ENCODE measurements at regions not wholly inside any gene's neighbourhood (a gene's known extent, or its start where the extent isn't known, plus 50 kb on each side); places are given as distances from the start of the nearest gene placed in this dataset.

DNA sequence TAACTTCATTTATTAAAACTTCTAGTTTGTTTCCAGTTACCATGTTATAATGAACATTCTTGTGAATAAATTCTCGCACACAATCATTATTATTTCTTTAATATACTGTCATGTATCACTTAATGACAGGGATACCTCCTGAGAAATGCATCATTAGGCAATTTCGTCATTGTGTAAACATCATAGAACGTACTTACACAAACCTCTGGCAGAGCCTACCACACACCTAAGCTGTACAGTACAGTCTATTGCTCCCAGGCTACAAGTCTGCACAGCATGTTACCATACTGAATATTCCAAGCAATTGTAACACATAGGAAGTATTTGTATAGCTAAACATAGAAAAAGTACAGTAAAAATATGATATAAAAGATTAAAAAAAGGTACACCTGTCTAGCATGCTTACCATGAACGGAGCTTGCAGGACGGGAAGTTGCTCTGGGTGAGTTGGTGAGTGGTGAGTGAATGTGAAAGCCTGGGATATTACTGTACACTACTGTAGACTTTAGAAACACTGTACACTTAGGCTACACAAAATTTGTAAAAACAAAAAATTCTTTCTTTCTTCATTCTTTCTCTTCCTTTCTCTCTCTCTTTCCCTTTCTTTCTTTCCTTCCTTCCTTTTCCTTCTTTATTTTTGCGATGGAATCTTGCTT lies 268.2 kb upstream of the SOX4 start:
- no peak overlapping the region for H3K4me3 ChIP-seq (ENCODE audit: low read length)
- H3K9me3 ChIP-seq (ENCODE audit: low read length) = no peaks in the 10 kb centered on the region
- H3K36me3 ChIP-seq (ENCODE audit: insufficient read depth, low read length) = no peaks in the 10 kb centered on the region
- CTCF ChIA-PET = no interaction called here
- Mint-ChIP-seq H3K27ac (no peak overlapping the region), H3K4me3 (no peak overlapping the region), H3K9me3 (peaks cover 0 to 4% (median 0%) of the 10 kb centered on the region in 5 donors), H3K36me3 (no peaks in the 10 kb centered on the region), H3K4me1 (no peaks in the 10 kb centered on the region), H3K27me3 (peaks cover 0 to 8% of the 10 kb centered on the region in 2 donors)
- H3K4me1 ChIP-seq (ENCODE audit: insufficient read depth, low read length) = no peaks in the 10 kb centered on the region
- no peaks in the 10 kb centered on the region for H3K27me3 ChIP-seq (ENCODE audit: insufficient read depth, low read length, poor library complexity, severe bottlenecking)
- POLR2A ChIA-PET = no interaction called here
- no peak overlapping the region for H3K27ac ChIP-seq (ENCODE audit: low read depth, low read length)
- DNase-seq = no peak

DNA sequence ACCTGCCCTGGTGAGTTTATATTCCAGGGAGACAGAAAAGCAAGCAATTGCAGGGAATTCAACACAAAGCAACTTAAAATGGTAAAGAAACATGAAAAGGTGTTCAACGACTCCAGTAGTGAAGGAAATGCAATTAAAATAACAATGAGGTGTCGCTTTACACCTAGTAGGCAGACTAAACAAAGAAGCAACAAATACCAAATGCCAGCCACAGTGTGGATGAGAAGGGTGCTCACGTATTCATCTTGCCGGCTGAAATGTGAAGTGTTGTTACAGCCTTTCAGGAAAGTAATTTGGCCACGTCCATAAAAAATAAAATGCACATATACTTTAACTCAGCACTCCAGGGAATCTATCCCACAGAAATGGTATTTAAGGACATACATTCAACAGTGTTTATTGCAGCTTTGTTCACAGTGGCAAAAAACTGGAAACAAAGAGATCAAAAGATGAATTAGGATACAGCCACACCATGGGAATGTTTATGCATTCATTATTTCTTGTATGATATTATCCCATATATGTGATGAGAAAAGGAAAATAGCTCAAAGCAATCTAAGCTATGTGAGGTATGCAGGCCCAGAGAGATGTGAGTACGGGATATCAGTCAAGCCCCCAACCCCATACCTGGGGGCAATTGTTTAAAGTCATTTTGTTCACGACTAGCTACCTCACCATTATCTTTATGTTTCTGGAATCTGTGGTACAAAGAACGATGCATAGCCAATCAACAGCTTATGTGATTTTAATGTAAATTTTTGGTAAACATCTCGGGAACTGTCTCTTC lies 266.0 kb upstream of the SOX4 start:
- Mint-ChIP-seq H3K27ac (no peak overlapping the region), H3K4me1 (no peaks in the 10 kb centered on the region), H3K9me3 (peaks cover 0 to 3% (median 0%) of the 10 kb centered on the region in 5 donors), H3K36me3 (no peaks in the 10 kb centered on the region), H3K27me3 (peaks cover 0 to 8% of the 10 kb centered on the region in 2 donors), H3K4me3 (no peak overlapping the region)
- no peak overlapping the region for H3K4me3 ChIP-seq (ENCODE audit: low read length)
- no peaks in the 10 kb centered on the region for H3K36me3 ChIP-seq (ENCODE audit: insufficient read depth, low read length)
- ChIA-PET POLR2A (no interaction called here), CTCF (no interaction called here)
- no peaks in the 10 kb centered on the region for H3K4me1 ChIP-seq (ENCODE audit: insufficient read depth, low read length)
- DNase-seq = no peak
- H3K27me3 ChIP-seq (ENCODE audit: insufficient read depth, low read length, poor library complexity, severe bottlenecking) = no peaks in the 10 kb centered on the region
- H3K27ac ChIP-seq (ENCODE audit: low read depth, low read length) = no peak overlapping the region
- H3K9me3 ChIP-seq (ENCODE audit: low read length) = no peaks in the 10 kb centered on the region

DNA sequence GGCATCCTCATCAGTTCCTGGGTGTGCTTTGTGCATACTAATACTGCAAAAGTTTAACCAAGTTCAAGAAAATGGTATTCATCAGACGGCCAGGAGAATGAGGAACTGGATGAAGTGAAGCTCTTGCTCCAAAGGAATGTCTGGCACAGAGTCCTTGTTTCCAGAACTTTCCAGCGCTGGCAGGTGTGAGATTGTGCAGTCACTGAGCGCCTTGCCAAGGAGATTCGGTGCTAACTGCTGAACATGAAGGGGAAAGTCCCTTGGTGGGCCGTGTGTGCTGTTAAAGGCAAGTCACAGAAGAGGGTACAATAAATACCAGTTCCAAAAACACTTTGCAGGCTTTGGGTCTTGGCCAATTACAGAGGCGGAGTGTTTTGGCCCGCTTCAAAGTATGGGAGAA lies 262.3 kb upstream of the SOX4 start:
- no peaks in the 10 kb centered on the region for H3K27me3 ChIP-seq (ENCODE audit: insufficient read depth, low read length, poor library complexity, severe bottlenecking)
- H3K4me1 ChIP-seq (ENCODE audit: insufficient read depth, low read length) = no peaks in the 10 kb centered on the region
- Mint-ChIP-seq H3K9me3 (peaks cover 0 to 5% (median 0%) of the 10 kb centered on the region in 5 donors), H3K36me3 (no peaks in the 10 kb centered on the region), H3K27ac (peak overlapping the region in 1 of 8 donors; percentile 68), H3K4me1 (no peaks in the 10 kb centered on the region), H3K27me3 (peaks cover 3 to 8% of the 10 kb centered on the region in 2 donors), H3K4me3 (no peak overlapping the region)
- ChIA-PET CTCF (interaction anchor here (1.0 kb wide), 1 partner anchor 98 kb away, joined by 3 read pairs; no protein-coding TSS in a partner anchor), POLR2A (no interaction called here)
- H3K9me3 ChIP-seq (ENCODE audit: low read length) = no peaks in the 10 kb centered on the region
- H3K36me3 ChIP-seq (ENCODE audit: insufficient read depth, low read length) = no peaks in the 10 kb centered on the region
- H3K27ac ChIP-seq (ENCODE audit: low read depth, low read length) = no peak overlapping the region
- DNase-seq = no peak
- no peak overlapping the region for H3K4me3 ChIP-seq (ENCODE audit: low read length)

DNA sequence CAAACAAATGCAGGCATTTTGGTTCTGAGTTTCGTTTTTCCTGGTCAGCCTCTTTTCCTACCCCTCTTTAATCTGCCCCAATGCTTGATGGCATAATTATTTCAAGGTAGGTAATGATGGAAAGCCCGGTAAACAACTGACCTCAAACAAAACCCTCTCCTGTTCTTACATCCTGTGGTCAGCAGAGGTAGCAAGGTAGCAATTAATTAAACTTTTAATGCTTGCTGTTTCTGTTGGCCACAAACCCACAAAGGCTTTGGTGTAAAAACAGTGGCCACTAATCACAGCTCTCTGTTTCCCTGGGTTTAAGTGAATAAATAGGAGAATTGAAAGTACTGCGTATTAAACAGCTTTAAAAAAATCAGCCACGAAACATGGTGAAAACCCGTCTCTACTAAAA lies 261.5 kb upstream of the SOX4 start:
- H3K27ac Mint-ChIP-seq = no peak overlapping the region
- no peak overlapping the region for H3K4me3 Mint-ChIP-seq
- H3K27me3 Mint-ChIP-seq = peaks cover 3 to 6% of the 10 kb centered on the region in 2 donors
- peaks cover 0 to 5% (median 0%) of the 10 kb centered on the region in 5 donors for H3K9me3 Mint-ChIP-seq
- H3K4me1 ChIP-seq (ENCODE audit: insufficient read depth, low read length) = no peaks in the 10 kb centered on the region
- no peaks in the 10 kb centered on the region for H3K36me3 Mint-ChIP-seq
- H3K36me3 ChIP-seq (ENCODE audit: insufficient read depth, low read length) = no peaks in the 10 kb centered on the region
- CTCF ChIA-PET = interaction anchor here (1.0 kb wide), 2 partner anchors 18 to 97 kb away, joined by 3 read pairs; no protein-coding TSS in a partner anchor
- no peak for DNase-seq
- H3K27ac ChIP-seq (ENCODE audit: low read depth, low read length) = no peak overlapping the region
- no peaks in the 10 kb centered on the region for H3K9me3 ChIP-seq (ENCODE audit: low read length)
- H3K4me1 Mint-ChIP-seq = no peaks in the 10 kb centered on the region
- no peak overlapping the region for H3K4me3 ChIP-seq (ENCODE audit: low read length)
- H3K27me3 ChIP-seq (ENCODE audit: insufficient read depth, low read length, poor library complexity, severe bottlenecking) = no peaks in the 10 kb centered on the region
- POLR2A ChIA-PET = no interaction called here

DNA sequence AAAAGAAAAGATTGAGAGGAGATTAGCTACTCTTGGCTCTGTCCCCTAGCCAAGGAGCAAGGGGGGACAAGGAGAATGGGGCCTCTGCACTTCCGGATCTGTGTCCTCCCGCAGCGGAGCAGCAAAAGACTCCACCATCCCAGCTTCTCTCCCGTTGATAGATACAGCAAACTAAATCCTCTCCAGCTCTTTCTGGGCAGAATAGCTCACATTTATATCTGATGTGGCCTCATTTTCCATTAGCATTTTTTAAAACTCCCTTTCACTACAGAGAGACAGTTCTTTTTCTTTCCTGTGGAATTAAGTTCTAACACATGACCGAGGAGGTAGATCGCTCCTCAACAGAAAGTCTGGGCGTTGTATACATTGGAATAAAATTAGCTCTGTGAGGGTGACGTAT lies 260.9 kb upstream of the SOX4 start:
- H3K36me3 Mint-ChIP-seq = peaks cover 0 to 1% (median 0%) of the 10 kb centered on the region in 3 donors
- H3K9me3 Mint-ChIP-seq = peaks cover 0 to 5% (median 0%) of the 10 kb centered on the region in 5 donors
- H3K27me3 Mint-ChIP-seq = peaks cover 2 to 3% of the 10 kb centered on the region in 2 donors
- H3K4me3 ChIP-seq (ENCODE audit: low read length) = no peak overlapping the region
- no peak overlapping the region for H3K4me3 Mint-ChIP-seq
- no peaks in the 10 kb centered on the region for H3K4me1 Mint-ChIP-seq
- H3K27ac Mint-ChIP-seq = no peak overlapping the region
- no peak for DNase-seq
- ChIA-PET CTCF (interaction anchor here (1.0 kb wide), 1 partner anchor 19 kb away, joined by 3 read pairs; no protein-coding TSS in a partner anchor), POLR2A (no interaction called here)
- no peaks in the 10 kb centered on the region for H3K36me3 ChIP-seq (ENCODE audit: insufficient read depth, low read length)
- H3K4me1 ChIP-seq (ENCODE audit: insufficient read depth, low read length) = no peaks in the 10 kb centered on the region
- H3K27ac ChIP-seq (ENCODE audit: low read depth, low read length) = no peak overlapping the region
- no peaks in the 10 kb centered on the region for H3K9me3 ChIP-seq (ENCODE audit: low read length)
- H3K27me3 ChIP-seq (ENCODE audit: insufficient read depth, low read length, poor library complexity, severe bottlenecking) = no peaks in the 10 kb centered on the region

DNA sequence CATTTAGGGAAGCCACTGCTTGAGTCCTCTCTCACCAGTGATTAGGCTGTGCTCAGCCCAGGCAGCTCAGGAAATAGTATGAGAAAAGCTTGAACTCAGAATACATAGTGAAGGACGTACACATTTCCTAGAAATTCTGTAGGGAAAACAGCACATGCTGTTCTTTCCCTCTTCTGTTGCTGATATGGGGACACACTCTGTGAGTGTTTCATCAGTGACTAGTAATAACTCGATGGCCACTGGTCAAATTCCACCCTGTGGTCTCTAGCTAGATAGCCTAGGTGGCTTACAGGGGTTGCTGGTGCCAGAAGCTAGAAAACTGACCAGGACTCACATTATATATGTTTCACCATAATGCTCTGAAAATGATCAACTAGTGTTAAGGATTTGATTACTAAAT lies 259.8 kb upstream of the SOX4 start:
- Mint-ChIP-seq H3K27me3 (peaks cover 0 to 3% of the 10 kb centered on the region in 2 donors), H3K4me3 (no peak overlapping the region), H3K27ac (no peak overlapping the region), H3K9me3 (peaks cover 0 to 5% (median 0%) of the 10 kb centered on the region in 5 donors), H3K4me1 (no peaks in the 10 kb centered on the region), H3K36me3 (peaks cover 0 to 1% (median 0%) of the 10 kb centered on the region in 3 donors)
- ChIA-PET CTCF (no interaction called here), POLR2A (no interaction called here)
- no peak for DNase-seq
- Histone ChIP-seq H3K9me3 (ENCODE audit: low read length) (no peaks in the 10 kb centered on the region), H3K4me3 (ENCODE audit: low read length) (no peak overlapping the region), H3K27me3 (ENCODE audit: insufficient read depth, low read length, poor library complexity, severe bottlenecking) (no peaks in the 10 kb centered on the region), H3K4me1 (ENCODE audit: insufficient read depth, low read length) (no peaks in the 10 kb centered on the region), H3K27ac (ENCODE audit: low read depth, low read length) (no peak overlapping the region), H3K36me3 (ENCODE audit: insufficient read depth, low read length) (no peaks in the 10 kb centered on the region)

DNA sequence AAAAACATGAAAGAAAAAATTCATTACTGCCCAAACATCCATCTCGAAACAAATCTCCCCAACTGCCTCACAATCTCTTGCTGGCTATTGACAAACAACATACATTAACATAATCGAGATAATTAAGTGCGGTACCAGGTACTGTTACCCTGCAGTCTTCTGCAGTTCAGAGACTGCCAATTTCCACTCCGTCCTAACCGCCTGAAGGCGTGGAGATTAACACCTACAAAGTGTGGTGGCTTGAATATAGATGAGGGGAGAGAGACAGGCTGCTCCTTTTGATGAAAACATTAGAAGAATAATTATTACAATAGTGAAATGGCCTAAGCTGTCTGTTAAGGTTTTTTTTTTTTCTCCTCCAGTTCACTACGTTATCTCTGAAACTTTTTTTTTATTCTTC lies 258.9 kb upstream of the SOX4 start:
- peaks cover 0 to 6% of the 10 kb centered on the region in 2 donors for H3K27me3 Mint-ChIP-seq
- ChIA-PET CTCF (no interaction called here), POLR2A (no interaction called here)
- no peak overlapping the region for H3K27ac Mint-ChIP-seq
- H3K27ac ChIP-seq (ENCODE audit: low read depth, low read length) = no peak overlapping the region
- no peak overlapping the region for H3K4me3 ChIP-seq (ENCODE audit: low read length)
- H3K27me3 ChIP-seq (ENCODE audit: insufficient read depth, low read length, poor library complexity, severe bottlenecking) = no peaks in the 10 kb centered on the region
- no peak for DNase-seq
- no peaks in the 10 kb centered on the region for H3K4me1 ChIP-seq (ENCODE audit: insufficient read depth, low read length)
- peaks cover 0 to 1% (median 0%) of the 10 kb centered on the region in 3 donors for H3K36me3 Mint-ChIP-seq
- H3K9me3 ChIP-seq (ENCODE audit: low read length) = no peaks in the 10 kb centered on the region
- no peaks in the 10 kb centered on the region for H3K4me1 Mint-ChIP-seq
- H3K9me3 Mint-ChIP-seq = peaks cover 0 to 7% (median 0%) of the 10 kb centered on the region in 5 donors
- H3K4me3 Mint-ChIP-seq = no peak overlapping the region
- H3K36me3 ChIP-seq (ENCODE audit: insufficient read depth, low read length) = no peaks in the 10 kb centered on the region

DNA sequence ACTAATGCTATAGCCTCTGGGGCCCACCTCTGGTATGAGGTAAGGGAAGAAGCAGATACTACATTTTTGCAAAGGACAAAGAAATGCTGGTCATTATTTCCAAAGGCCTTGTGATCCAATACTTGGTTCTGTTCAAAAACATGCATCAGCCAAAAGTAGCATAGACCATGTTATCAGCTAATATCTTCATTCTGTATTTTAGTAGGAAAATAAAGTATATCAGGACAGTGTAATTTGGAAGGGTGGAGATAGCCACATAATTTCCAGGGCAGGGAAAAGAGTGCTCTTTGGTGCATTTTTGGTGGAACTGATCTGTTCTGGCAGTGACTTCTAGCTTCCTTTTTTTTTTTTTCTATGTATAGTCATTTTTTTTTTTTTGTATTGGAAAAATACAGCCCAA lies 258.0 kb upstream of the SOX4 start:
- Mint-ChIP-seq H3K27me3 (peaks cover 0 to 6% of the 10 kb centered on the region in 2 donors), H3K4me1 (no peaks in the 10 kb centered on the region), H3K36me3 (peaks cover 0 to 1% (median 0%) of the 10 kb centered on the region in 3 donors), H3K9me3 (peaks cover 0 to 8% (median 0%) of the 10 kb centered on the region in 5 donors), H3K4me3 (no peak overlapping the region), H3K27ac (no peak overlapping the region)
- Histone ChIP-seq H3K4me1 (ENCODE audit: insufficient read depth, low read length) (no peaks in the 10 kb centered on the region), H3K27me3 (ENCODE audit: insufficient read depth, low read length, poor library complexity, severe bottlenecking) (no peaks in the 10 kb centered on the region), H3K4me3 (ENCODE audit: low read length) (no peak overlapping the region), H3K9me3 (ENCODE audit: low read length) (no peaks in the 10 kb centered on the region), H3K27ac (ENCODE audit: low read depth, low read length) (no peak overlapping the region), H3K36me3 (ENCODE audit: insufficient read depth, low read length) (no peaks in the 10 kb centered on the region)
- DNase-seq = no peak
- ChIA-PET POLR2A (no interaction called here), CTCF (no interaction called here)

All from CD8-positive, alpha-beta memory T cell (primary cell).